Prostate gland (tissue), 2 donors: ENCODE measurements at regions not wholly inside any gene's neighbourhood (a gene's known extent, or its start where the extent isn't known, plus 50 kb on each side); places are given as distances from the start of the nearest gene placed in this dataset.
"Not testable (repeated sequence)": the region's sequence is repeated elsewhere in the genome, so short reads cannot be mapped to it uniquely, and the experiment has no call there.

ENCODE experiments used
- DNase-seq: peaks from one replicate; pipeline ENCODE4 v3.0.0-alpha.2; 2019; ENCODE audit warnings: low spot score
- H3K27ac ChIP-seq, 2 donors: fragments of 200-600 bp; sonication (generic); 2 replicates each; pipeline ENCODE4 v1.5.1; 2017 to 2019
- H3K27me3 ChIP-seq: fragments of 200-600 bp; sonication (generic); replicated peaks from 2 replicates; pipeline ENCODE4 v1.5.1; 2019; ENCODE audit not compliant: insufficient read depth
- H3K36me3 ChIP-seq, 2 donors: fragments of 200-600 bp; sonication (generic); 1 replicate in 1 of 2; 2 replicates in 1 of 2; pipeline versions ENCODE4 v1.5.1 to v1.8.1; 2017 to 2019
- H3K4me1 ChIP-seq: fragments of 200-600 bp; sonication (generic); replicated peaks from 2 replicates; pipeline ENCODE4 v1.5.1; 2019
- H3K4me3 ChIP-seq, 2 donors: fragments of 200-600 bp; sonication (generic); 2 replicates each; pipeline ENCODE4 v1.5.1; 2017 to 2019
- H3K9me3 ChIP-seq: fragments of 200-600 bp; sonication (generic); 2 replicates; pipeline ENCODE4 v1.5.1; 2017
- POLR2A ChIP-seq: fragments of 450-650 bp; IDR thresholded peaks from one replicate; pipeline ENCODE4 v1.6.1; 2016; ENCODE audit warnings: antibody characterized with exemption, mild to moderate bottlenecking
- POLR2AphosphoS5 ChIP-seq: sonication (generic); formaldehyde crosslinking; IDR thresholded peaks from one replicate; pipeline ENCODE4 v1.6.1; 2017; ENCODE audit warnings: antibody characterized with exemption
- WGBS: methylation state at CpG from one replicate; pipeline ENCODE4 v1.1.5; 2018; 5-methylcytosine and 5-hydroxymethylcytosine counted together
- intact Hi-C: fragments of 100-400 bp; cut with DNase I; formaldehyde crosslinking; loops from one replicate; pipeline ENCODE4 v1.14.2; 2022
- TF ChIP-seq, protein P1 (sequence below), 4 experiments: fragments of 200-600 bp in 2 of 4; fragments of 450-650 bp in 2 of 4; sonication (generic) in 2 of 4; IDR thresholded peaks; 1 replicate in 3 of 4; 2 replicates in 1 of 4; pipeline ENCODE4 v1.5.1; 2016 to 2019; ENCODE audit warnings: antibody characterized with exemption in 4 of 4, mild to moderate bottlenecking in 2 of 4, moderate library complexity in 2 of 4

DNA sequence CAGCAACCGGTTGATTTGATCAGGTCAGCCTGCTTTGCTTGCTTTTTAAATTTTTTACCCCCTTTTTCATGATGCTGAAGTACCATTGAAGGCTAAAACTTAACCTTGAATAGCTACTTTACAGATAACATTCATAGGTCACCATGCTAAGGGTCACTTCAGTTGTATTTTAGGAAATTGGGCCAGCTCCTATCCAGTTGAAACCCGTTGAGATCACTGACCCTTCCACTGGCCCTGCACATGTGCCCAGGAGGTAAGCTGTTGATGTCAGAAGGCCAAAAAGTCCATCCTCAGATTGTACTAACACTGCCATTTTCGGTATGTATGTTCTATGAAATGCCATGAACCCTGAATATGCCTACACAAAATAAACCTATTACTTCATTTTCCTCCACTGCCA, 133.0 kb upstream of the FAT4 start:
- no peak for DNase-seq
- Histone ChIP-seq H3K9me3 (no peaks in the 10 kb centered on the region), H3K27me3 (no peaks in the 10 kb centered on the region), H3K27ac (no peak overlapping the region), H3K4me3 (no peak overlapping the region), H3K36me3 (no peaks in the 10 kb centered on the region), H3K4me1 (no peaks in the 10 kb centered on the region)
- TF ChIP-seq POLR2AphosphoS5 (no peak), POLR2A (no peak)
- TF ChIP-seq, protein P1, sequence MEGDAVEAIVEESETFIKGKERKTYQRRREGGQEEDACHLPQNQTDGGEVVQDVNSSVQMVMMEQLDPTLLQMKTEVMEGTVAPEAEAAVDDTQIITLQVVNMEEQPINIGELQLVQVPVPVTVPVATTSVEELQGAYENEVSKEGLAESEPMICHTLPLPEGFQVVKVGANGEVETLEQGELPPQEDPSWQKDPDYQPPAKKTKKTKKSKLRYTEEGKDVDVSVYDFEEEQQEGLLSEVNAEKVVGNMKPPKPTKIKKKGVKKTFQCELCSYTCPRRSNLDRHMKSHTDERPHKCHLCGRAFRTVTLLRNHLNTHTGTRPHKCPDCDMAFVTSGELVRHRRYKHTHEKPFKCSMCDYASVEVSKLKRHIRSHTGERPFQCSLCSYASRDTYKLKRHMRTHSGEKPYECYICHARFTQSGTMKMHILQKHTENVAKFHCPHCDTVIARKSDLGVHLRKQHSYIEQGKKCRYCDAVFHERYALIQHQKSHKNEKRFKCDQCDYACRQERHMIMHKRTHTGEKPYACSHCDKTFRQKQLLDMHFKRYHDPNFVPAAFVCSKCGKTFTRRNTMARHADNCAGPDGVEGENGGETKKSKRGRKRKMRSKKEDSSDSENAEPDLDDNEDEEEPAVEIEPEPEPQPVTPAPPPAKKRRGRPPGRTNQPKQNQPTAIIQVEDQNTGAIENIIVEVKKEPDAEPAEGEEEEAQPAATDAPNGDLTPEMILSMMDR (IDR thresholded peaks at IDR 0.05): no peak
- 96% methylated on average over 3 of the region's 3 CpGs for WGBS
- intact Hi-C loops: no loop called here

DNA sequence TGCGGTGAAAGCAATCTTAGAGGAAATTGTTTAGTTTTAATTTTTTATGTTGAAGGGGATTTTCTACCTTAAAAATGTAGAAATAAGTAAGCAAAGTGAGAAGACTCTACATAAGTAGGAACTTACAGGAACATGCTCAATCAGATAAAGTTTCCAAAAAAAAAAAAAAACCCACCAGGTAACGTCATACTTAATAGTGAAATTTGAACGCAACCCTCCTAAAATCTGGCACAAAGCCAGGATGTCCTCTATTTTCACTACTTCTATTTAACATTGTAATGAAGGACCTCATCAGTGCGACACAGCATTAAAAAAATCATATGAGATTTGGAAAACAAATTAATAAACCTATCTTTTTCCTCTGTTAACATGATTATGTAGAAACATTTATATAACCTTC, 135.0 kb upstream of the FAT4 start:
- 56% methylated on average over 4 of the region's 4 CpGs for WGBS
- H3K4me1 ChIP-seq: no peaks in the 10 kb centered on the region
- TF ChIP-seq, protein P1 (IDR thresholded peaks at IDR 0.05): no peak
- TF ChIP-seq POLR2AphosphoS5: no peak
- no peak for TF ChIP-seq POLR2A
- DNase-seq: no peak
- no peak overlapping the region for H3K4me3 ChIP-seq
- no peaks in the 10 kb centered on the region for H3K9me3 ChIP-seq
- no peaks in the 10 kb centered on the region for H3K36me3 ChIP-seq
- H3K27me3 ChIP-seq: no peaks in the 10 kb centered on the region
- intact Hi-C loops: no loop called here
- no peak overlapping the region for H3K27ac ChIP-seq

- Histone ChIP-seq H3K9me3 (no peaks in the 10 kb centered on the region), H3K4me3 (no peak overlapping the region), H3K27ac (no peak overlapping the region), H3K4me1 (no peaks in the 10 kb centered on the region), H3K36me3 (no peaks in the 10 kb centered on the region), H3K27me3 (no peaks in the 10 kb centered on the region)
- intact Hi-C loops: no loop called here
- WGBS: 60% methylated on average over 1 of the region's 1 CpG
- DNase-seq: no peak
- TF ChIP-seq POLR2AphosphoS5 (no peak), POLR2A (no peak)
- TF ChIP-seq, protein P1 (IDR thresholded peaks at IDR 0.05): no peak
These were observed 145.6 kb upstream of the FAT4 start for GRCh38 chr4:125169192-125169591.

DNA sequence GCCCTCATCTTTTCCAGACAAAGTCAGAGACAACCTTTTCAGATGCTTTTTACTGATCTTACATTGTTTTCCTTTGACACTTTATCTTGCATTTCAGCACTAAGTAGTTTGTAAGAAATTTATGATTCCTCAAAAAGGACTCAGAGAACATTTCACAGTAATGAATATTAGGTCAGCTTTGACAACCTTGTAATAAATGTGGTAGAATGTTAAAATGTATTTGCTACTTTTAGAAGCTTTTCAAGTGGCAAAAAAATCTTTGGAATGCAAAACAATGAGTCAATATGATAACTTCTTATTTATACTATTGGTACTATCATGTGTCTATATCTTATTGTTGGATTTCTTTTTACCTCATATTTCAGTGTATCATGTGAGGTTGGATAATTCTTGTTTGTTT, 146.2 kb upstream of the FAT4 start:
- TF ChIP-seq, protein P1 (IDR thresholded peaks at IDR 0.05): no peak
- no peak for TF ChIP-seq POLR2A
- no peak for TF ChIP-seq POLR2AphosphoS5
- DNase-seq: no peak
- Histone ChIP-seq H3K36me3 (no peaks in the 10 kb centered on the region), H3K4me1 (no peaks in the 10 kb centered on the region), H3K4me3 (no peak overlapping the region), H3K27ac (no peak overlapping the region), H3K27me3 (no peaks in the 10 kb centered on the region), H3K9me3 (no peaks in the 10 kb centered on the region)
- intact Hi-C loops: no loop called here

GRCh38 chr4:125166012-125166411, 148.7 kb upstream of the FAT4 start:
- intact Hi-C loops, H3K9me3 ChIP-seq, H3K4me1 ChIP-seq, H3K4me3 ChIP-seq, H3K27me3 ChIP-seq, H3K36me3 ChIP-seq, H3K27ac ChIP-seq, DNase-seq: not testable (repeated sequence)
- 96% methylated on average over 9 of the region's 9 CpGs for WGBS

DNA sequence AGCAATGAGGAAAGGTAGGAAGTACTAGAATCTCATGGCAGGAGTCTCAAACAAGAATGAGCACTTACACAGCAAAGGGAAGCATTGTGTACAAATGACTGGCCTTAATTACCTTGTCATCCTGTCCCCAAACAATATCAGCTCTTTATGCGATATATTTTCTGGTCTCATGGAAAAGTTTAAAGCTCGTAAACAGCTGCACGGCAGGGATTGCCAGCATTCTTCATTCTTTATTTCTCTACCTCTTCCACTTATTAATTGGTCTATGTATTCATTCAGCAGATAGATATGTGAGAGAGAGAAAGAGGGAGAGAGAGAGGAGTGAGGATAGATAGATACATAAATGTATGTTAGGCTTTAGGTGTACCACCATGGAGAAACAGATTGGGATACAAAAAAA, 155.8 kb upstream of the FAT4 start:
- TF ChIP-seq POLR2AphosphoS5 (no peak), POLR2A (no peak)
- TF ChIP-seq, protein P1 (IDR thresholded peaks at IDR 0.05): no peak
- WGBS: 63% methylated on average over 3 of the region's 3 CpGs
- no peaks in the 10 kb centered on the region for H3K27me3 ChIP-seq
- H3K27ac ChIP-seq: no peak overlapping the region
- no peak for DNase-seq
- no peak overlapping the region for H3K4me3 ChIP-seq
- no peaks in the 10 kb centered on the region for H3K9me3 ChIP-seq
- H3K36me3 ChIP-seq: no peaks in the 10 kb centered on the region
- no peaks in the 10 kb centered on the region for H3K4me1 ChIP-seq
- intact Hi-C loops: no loop called here
